ENCODE measurements at regions not wholly inside any gene's neighbourhood (a gene's known extent, or its start where the extent isn't known, plus 50 kb on each side); places are given as distances from the start of the nearest gene placed in this dataset.

GRCh38 chr16:79797486-79797885 is 196.9 kb upstream of the MAF start:
- no peaks in the 10 kb centered on the region for H3K36me3 Mint-ChIP-seq
- no peak overlapping the region for H3K27ac Mint-ChIP-seq
- H3K9me3 Mint-ChIP-seq = peaks cover 0 to 2% (median 0%) of the 10 kb centered on the region in 9 donors
- DNase-seq (no peak), ATAC-seq (no peak)
- H3K27me3 Mint-ChIP-seq = no peaks in the 10 kb centered on the region
- H3K4me3 Mint-ChIP-seq = no peak overlapping the region
- POLR2A ChIA-PET = no interaction called here
- H3K4me1 Mint-ChIP-seq = no peaks in the 10 kb centered on the region

DNA sequence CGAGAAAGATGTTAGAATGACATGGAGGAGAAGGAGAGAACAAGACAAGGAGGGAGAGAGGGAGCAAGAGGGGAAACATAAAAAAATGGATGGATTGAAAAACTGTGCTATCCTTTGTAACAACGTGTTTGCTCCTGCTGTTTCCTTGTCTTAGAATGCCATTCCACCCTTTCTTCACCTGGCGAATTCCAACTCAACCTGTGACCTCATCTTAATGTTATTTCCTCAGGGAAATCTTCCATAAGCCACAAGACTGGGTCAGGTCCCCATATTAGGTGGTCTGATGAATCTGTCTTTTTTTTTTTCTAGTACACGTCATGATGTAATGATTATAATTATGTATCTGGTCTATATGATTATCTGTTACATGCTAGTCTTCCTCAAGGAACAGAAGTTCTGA is 195.0 kb upstream of the MAF start:
- H3K9me3 Mint-ChIP-seq = peaks cover 0 to 2% (median 0%) of the 10 kb centered on the region in 9 donors

DNA sequence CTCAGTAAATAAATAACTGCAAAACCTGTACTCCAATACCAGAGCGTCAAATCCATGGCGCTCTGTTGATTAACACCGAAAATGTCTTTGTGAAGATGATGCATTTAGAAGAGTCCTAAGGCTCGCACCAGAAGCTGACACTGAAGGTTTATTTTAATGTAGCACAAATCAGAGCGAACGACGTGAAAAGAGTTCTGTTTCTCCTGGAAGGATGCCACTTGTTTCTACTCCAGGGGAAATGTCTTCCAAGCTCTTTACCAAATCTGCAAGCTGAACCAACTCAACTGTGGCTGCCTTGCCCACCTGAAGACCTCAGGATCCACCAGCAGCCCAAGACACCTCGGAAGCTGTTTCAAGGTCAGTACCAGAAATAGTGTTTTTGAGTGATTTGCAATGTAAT is 194.4 kb upstream of the MAF start:
- peaks cover 0 to 2% (median 0%) of the 10 kb centered on the region in 9 donors for H3K9me3 Mint-ChIP-seq
- ATAC-seq (no peak), DNase-seq (no peak)
- no peaks in the 10 kb centered on the region for H3K27me3 Mint-ChIP-seq
- no peaks in the 10 kb centered on the region for H3K36me3 Mint-ChIP-seq
- no peak overlapping the region for H3K27ac Mint-ChIP-seq
- no peaks in the 10 kb centered on the region for H3K4me1 Mint-ChIP-seq
- POLR2A ChIA-PET = no interaction called here
- H3K4me3 Mint-ChIP-seq = no peak overlapping the region

More for the DNA sequence above, 195.0 kb upstream of the MAF start:
- Mint-ChIP-seq H3K4me1 (no peaks in the 10 kb centered on the region), H3K27ac (no peak overlapping the region), H3K36me3 (no peaks in the 10 kb centered on the region), H3K27me3 (no peaks in the 10 kb centered on the region), H3K4me3 (no peak overlapping the region)
- POLR2A ChIA-PET = interaction anchor here (0.7 kb wide), 1 partner anchor 230 kb away, joined by 3 read pairs; no protein-coding TSS in a partner anchor
- ATAC-seq (no peak), DNase-seq (no peak)

DNA sequence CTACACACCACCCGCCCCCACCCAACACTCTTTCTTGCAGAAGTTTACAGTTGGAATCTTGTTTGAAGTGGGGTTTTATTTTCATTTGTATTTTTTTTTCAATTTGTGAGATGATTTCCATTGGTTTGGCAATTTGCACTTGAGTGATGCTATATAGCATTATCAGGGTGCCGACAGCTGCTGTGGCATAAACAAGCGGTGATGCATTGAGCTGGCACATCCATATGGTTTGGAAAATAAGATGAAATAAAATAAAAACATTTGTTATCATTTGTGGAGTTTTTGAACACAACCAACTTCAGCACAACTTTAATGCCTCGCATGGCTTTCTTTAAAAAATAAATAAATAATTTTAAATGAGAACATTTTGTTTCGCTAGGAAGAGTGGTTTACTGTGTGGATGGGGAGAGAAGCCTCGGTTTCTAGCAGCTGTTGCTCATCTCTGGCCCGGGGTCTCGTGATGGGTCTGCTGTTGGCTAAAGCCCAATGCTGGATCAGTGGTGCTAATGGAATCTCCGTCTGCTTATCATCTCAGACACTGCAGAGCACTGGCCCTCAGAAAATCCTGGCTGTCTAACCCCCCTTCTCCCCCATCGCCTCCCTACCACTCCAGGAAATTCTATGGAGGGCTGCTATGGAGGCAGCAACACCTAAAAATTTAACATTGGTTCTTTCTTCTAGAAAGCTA is 192.3 kb upstream of the MAF start:
- no peak for DNase-seq
- no peak overlapping the region for H3K4me3 Mint-ChIP-seq
- H3K27ac Mint-ChIP-seq = no peak overlapping the region

GRCh38 chr16:79792076-79792475 is 191.5 kb upstream of the MAF start:
- peaks cover 0 to 2% (median 0%) of the 10 kb centered on the region in 5 donors for H3K27me3 Mint-ChIP-seq
- no peak for ATAC-seq
- POLR2A ChIA-PET = no interaction called here

More for the DNA sequence above, 192.3 kb upstream of the MAF start:
- peaks cover 0 to 2% (median 0%) of the 10 kb centered on the region in 5 donors for H3K27me3 Mint-ChIP-seq
- peaks cover 0 to 2% (median 0%) of the 10 kb centered on the region in 9 donors for H3K9me3 Mint-ChIP-seq
- ATAC-seq = no peak
- no peaks in the 10 kb centered on the region for H3K36me3 Mint-ChIP-seq
- H3K4me1 Mint-ChIP-seq = no peaks in the 10 kb centered on the region
- POLR2A ChIA-PET = no interaction called here

DNA sequence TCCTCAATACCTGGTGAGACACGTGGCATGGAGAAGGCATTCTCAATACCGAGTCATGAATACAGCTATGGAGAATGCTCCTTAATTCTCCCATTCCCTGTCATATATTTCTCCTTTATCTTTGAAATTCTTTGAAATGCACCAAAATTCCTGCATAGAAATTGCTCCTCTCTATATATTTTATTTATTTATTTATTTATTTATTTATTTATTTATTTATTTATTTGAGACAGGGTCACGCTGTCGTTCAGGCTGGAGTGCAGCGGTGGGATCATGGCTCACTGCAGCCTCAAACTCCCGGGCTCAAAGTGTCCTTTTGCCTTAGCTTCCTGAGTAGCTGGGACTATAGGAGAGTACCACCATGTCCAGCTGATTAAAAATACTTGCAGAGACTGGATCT is 190.3 kb upstream of the MAF start:
- no peaks in the 10 kb centered on the region for H3K4me1 Mint-ChIP-seq
- H3K27ac Mint-ChIP-seq = no peak overlapping the region
- POLR2A ChIA-PET = no interaction called here
- ATAC-seq (no peak), DNase-seq (no peak)
- H3K27me3 Mint-ChIP-seq = peaks cover 0 to 2% (median 0%) of the 10 kb centered on the region in 5 donors
- H3K9me3 Mint-ChIP-seq = no peaks in the 10 kb centered on the region
- H3K4me3 Mint-ChIP-seq = no peak overlapping the region
- H3K36me3 Mint-ChIP-seq = no peaks in the 10 kb centered on the region

More at GRCh38 chr16:79792076-79792475, 191.5 kb upstream of the MAF start:
- H3K9me3 Mint-ChIP-seq = peaks cover 0 to 2% (median 0%) of the 10 kb centered on the region in 9 donors
- no peaks in the 10 kb centered on the region for H3K36me3 Mint-ChIP-seq
- no peak for DNase-seq
- H3K4me3 Mint-ChIP-seq = no peak overlapping the region
- no peak overlapping the region for H3K27ac Mint-ChIP-seq
- H3K4me1 Mint-ChIP-seq = no peaks in the 10 kb centered on the region

GRCh38 chr16:79788949-79789348 is 188.4 kb upstream of the MAF start:
- H3K4me3 Mint-ChIP-seq = no peak overlapping the region
- DNase-seq (no peak), ATAC-seq (no peak)
- no peaks in the 10 kb centered on the region for H3K9me3 Mint-ChIP-seq
- H3K36me3 Mint-ChIP-seq = no peaks in the 10 kb centered on the region
- no peaks in the 10 kb centered on the region for H3K4me1 Mint-ChIP-seq
- POLR2A ChIA-PET = no interaction called here
- H3K27ac Mint-ChIP-seq = no peak overlapping the region
- peaks cover 0 to 2% (median 0%) of the 10 kb centered on the region in 5 donors for H3K27me3 Mint-ChIP-seq

DNA sequence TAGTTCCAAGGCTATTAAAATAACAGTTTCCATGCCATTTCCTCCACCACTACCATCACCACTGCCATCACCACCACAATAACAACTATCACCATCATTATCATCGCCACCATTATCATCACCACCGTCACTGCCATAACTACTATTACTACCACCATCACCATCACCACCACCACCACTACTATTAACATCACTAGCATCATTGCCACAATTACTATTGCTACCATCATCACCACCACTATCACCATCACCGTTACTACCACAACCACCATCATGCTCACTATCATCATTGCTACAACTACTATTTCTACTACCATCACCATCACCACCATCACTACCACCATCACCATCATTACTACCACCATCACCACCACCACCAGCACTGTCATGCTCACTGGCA is 185.9 kb upstream of the MAF start:
- H3K27ac Mint-ChIP-seq = no peak overlapping the region

GRCh38 chr16:79784007-79784406 is 183.5 kb upstream of the MAF start:
- no peaks in the 10 kb centered on the region for H3K36me3 Mint-ChIP-seq
- peaks cover 0 to 7% (median 0%) of the 10 kb centered on the region in 5 donors for H3K27me3 Mint-ChIP-seq
- no peaks in the 10 kb centered on the region for H3K4me1 Mint-ChIP-seq
- H3K9me3 Mint-ChIP-seq = no peaks in the 10 kb centered on the region
- no peak overlapping the region for H3K27ac Mint-ChIP-seq
- ATAC-seq (no peak), DNase-seq (no peak)
- POLR2A ChIA-PET = no interaction called here
- no peak overlapping the region for H3K4me3 Mint-ChIP-seq

More for the DNA sequence above, 185.9 kb upstream of the MAF start:
- Mint-ChIP-seq H3K36me3 (no peaks in the 10 kb centered on the region), H3K4me1 (no peaks in the 10 kb centered on the region), H3K27me3 (peaks cover 0 to 2% (median 0%) of the 10 kb centered on the region in 5 donors), H3K4me3 (no peak overlapping the region), H3K9me3 (no peaks in the 10 kb centered on the region)
- ATAC-seq (no peak), DNase-seq (no peak)
- POLR2A ChIA-PET = no interaction called here

- POLR2A ChIA-PET = no interaction called here
- Mint-ChIP-seq H3K36me3 (no peaks in the 10 kb centered on the region), H3K9me3 (no peaks in the 10 kb centered on the region)
Observed at GRCh38 chr16:79777679-79778078, 177.1 kb upstream of the MAF start.

GRCh38 chr16:79776243-79776847 is 175.8 kb upstream of the MAF start:
- H3K27me3 Mint-ChIP-seq = peaks cover 6 to 49% (median 7%) of the 10 kb centered on the region in 5 donors
- no peaks in the 10 kb centered on the region for H3K36me3 Mint-ChIP-seq
- H3K9me3 Mint-ChIP-seq = no peaks in the 10 kb centered on the region
- no peaks in the 10 kb centered on the region for H3K4me1 Mint-ChIP-seq
- ATAC-seq (no peak), DNase-seq (no peak)
- POLR2A ChIA-PET = no interaction called here
- no peak overlapping the region for H3K27ac Mint-ChIP-seq
- no peak overlapping the region for H3K4me3 Mint-ChIP-seq

More at GRCh38 chr16:79777679-79778078, 177.1 kb upstream of the MAF start:
- ATAC-seq = no peak
- DNase-seq = no peak
- H3K4me3 Mint-ChIP-seq = no peak overlapping the region
- H3K27me3 Mint-ChIP-seq = peaks cover 2 to 36% (median 7%) of the 10 kb centered on the region in 5 donors
- H3K4me1 Mint-ChIP-seq = no peaks in the 10 kb centered on the region
- H3K27ac Mint-ChIP-seq = no peak overlapping the region

DNA sequence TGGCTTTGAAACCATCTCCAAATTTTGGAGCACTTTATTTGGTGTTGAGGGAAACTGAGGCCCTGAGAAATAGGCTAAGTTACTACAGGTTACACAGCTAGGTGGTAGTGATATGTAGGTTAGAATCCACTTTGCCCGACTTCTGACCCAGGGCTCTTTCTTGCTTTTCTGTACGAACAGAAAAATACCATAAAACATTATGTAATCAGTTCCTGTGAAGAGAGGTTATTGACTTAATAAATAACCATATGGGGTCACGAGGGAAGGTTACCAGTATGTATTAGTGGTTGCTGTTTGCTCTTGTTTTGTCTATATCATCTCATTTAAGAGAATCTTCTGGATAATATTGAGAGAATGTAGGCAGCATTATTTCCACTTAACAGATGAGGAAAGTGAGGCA is 172.2 kb upstream of the MAF start:
- POLR2A ChIA-PET = no interaction called here
- DNase-seq (no peak), ATAC-seq (no peak)
- no peak overlapping the region for H3K4me3 Mint-ChIP-seq
- peaks cover 4 to 26% (median 14%) of the 10 kb centered on the region in 4 donors for H3K4me1 Mint-ChIP-seq
- no peaks in the 10 kb centered on the region for H3K36me3 Mint-ChIP-seq
- peaks cover 8 to 67% (median 17%) of the 10 kb centered on the region in 5 donors for H3K27me3 Mint-ChIP-seq
- no peak overlapping the region for H3K27ac Mint-ChIP-seq
- H3K9me3 Mint-ChIP-seq = no peaks in the 10 kb centered on the region

GRCh38 chr16:79772048-79772447 is 171.5 kb upstream of the MAF start:
- H3K4me3 Mint-ChIP-seq = no peak overlapping the region
- no peaks in the 10 kb centered on the region for H3K36me3 Mint-ChIP-seq
- H3K4me1 Mint-ChIP-seq = peaks cover 4 to 26% (median 14%) of the 10 kb centered on the region in 4 donors
- no peak for DNase-seq
- peaks cover 8 to 67% (median 17%) of the 10 kb centered on the region in 5 donors for H3K27me3 Mint-ChIP-seq
- no peak for ATAC-seq
- POLR2A ChIA-PET = no interaction called here
- no peak overlapping the region for H3K27ac Mint-ChIP-seq
- H3K9me3 Mint-ChIP-seq = no peaks in the 10 kb centered on the region

Data from naive thymus-derived CD8-positive, alpha-beta T cell (primary cell).